ENCODE measurements at regions not wholly inside any gene's neighbourhood (a gene's known extent, or its start where the extent isn't known, plus 50 kb on each side); places are given as distances from the start of the nearest gene placed in this dataset.

DNA sequence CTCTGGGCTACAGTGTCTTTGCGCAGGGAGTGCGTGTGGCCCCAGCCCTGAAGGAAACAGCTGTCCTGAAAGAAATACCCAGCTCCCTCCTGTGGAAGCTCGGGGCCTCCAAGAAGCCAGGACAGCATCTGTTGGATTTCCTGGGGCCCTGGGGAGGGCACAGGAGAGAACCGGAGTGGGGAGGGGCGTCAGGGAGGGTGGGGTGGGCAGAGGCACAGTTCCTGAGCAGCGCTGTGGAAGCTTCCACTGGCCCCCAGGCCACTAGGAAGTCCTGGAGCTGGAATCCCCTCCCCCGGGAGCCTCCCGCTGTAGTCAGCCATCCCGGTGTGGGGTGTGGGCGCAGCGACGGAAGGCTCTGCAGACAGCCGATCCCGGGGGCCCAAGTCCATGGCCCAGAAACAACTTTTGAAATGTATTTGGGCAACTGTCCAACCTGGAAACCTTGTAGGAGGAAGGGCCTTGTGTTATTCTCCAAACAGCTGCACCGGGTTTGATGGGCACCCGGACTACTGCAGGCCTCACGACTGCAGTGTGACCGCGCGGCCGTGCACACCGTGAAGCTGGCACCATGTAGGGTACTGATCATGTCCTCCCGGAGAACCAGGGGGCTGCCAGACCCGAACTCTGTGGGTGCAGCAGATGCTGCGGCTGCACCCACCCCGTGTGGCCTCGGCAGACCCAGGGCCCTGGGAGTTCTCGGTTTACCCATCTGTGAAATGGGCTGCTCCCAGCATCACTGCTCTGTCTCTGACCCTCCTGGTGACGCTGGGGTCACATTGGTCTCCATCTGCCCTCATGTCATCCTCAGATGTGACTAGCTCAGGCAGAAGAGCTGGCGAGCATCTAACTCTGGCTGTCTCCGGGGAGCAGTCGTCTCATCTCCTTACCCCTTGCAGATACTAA lies 68.5 kb upstream of the HMX1 start:
- no peak for DNase-seq (ENCODE audit: low read depth)
- TF ChIP-seq, protein P1, sequence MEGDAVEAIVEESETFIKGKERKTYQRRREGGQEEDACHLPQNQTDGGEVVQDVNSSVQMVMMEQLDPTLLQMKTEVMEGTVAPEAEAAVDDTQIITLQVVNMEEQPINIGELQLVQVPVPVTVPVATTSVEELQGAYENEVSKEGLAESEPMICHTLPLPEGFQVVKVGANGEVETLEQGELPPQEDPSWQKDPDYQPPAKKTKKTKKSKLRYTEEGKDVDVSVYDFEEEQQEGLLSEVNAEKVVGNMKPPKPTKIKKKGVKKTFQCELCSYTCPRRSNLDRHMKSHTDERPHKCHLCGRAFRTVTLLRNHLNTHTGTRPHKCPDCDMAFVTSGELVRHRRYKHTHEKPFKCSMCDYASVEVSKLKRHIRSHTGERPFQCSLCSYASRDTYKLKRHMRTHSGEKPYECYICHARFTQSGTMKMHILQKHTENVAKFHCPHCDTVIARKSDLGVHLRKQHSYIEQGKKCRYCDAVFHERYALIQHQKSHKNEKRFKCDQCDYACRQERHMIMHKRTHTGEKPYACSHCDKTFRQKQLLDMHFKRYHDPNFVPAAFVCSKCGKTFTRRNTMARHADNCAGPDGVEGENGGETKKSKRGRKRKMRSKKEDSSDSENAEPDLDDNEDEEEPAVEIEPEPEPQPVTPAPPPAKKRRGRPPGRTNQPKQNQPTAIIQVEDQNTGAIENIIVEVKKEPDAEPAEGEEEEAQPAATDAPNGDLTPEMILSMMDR (IDR thresholded peaks at IDR 0.05; ENCODE audit: insufficient read depth, low read length, poor library complexity, severe bottlenecking), result no peak
- H3K36me3 ChIP-seq (ENCODE audit: control insufficient read depth, insufficient read depth, low read length), result no peaks in the 10 kb centered on the region
- no peaks in the 10 kb centered on the region for H3K27me3 ChIP-seq (ENCODE audit: control insufficient read depth, insufficient read depth, low read length)
- H3K4me3 ChIP-seq (ENCODE audit: low read depth, low read length), result no peak overlapping the region

DNA sequence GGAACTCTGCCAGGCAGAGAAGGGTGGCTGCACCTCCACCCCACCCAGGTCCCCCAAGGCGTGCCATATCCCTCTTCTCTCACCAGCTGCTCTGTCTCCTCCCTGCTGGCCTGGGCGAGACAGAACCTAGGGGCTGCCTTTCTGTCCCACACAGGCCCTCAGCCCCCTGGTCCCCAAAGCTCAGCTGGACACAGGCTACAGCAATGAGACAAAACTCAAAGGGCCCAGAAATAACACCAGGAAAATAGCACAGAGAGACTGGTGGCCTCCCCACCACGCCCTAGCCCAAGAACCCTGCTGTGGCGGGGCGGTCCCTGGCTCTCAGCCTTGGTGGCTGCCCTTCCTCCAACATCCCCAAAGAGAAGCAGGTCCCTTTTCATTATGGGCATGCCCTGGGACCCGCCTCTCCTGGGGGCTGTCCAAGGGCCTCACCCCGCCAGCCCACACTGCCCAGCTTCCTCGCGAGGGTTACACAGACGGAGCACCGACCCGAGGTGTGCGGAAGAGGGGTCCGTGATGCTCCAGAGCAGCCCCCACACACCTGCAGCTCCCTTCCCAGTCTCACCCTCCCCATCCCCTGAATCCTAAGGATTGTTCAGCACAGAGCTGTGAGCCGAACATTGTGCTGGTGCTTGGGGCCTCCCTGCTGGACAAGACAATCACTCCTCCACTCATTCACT lies 67.7 kb upstream of the HMX1 start:
- no peak for DNase-seq (ENCODE audit: low read depth)
- no peaks in the 10 kb centered on the region for H3K36me3 ChIP-seq (ENCODE audit: control insufficient read depth, insufficient read depth, low read length)
- no peaks in the 10 kb centered on the region for H3K27me3 ChIP-seq (ENCODE audit: control insufficient read depth, insufficient read depth, low read length)
- TF ChIP-seq, protein P1 (IDR thresholded peaks at IDR 0.05; ENCODE audit: insufficient read depth, low read length, poor library complexity, severe bottlenecking), result no peak
- no peak overlapping the region for H3K4me3 ChIP-seq (ENCODE audit: low read depth, low read length)

GRCh38 chr4:8938623-8939022 lies 67.0 kb upstream of the HMX1 start:
- no peak overlapping the region for H3K4me3 ChIP-seq (ENCODE audit: low read depth, low read length)
- no peaks in the 10 kb centered on the region for H3K36me3 ChIP-seq (ENCODE audit: control insufficient read depth, insufficient read depth, low read length)
- H3K27me3 ChIP-seq (ENCODE audit: control insufficient read depth, insufficient read depth, low read length), result no peaks in the 10 kb centered on the region
- no peak for DNase-seq (ENCODE audit: low read depth)
- TF ChIP-seq, protein P1 (IDR thresholded peaks at IDR 0.05; ENCODE audit: insufficient read depth, low read length, poor library complexity, severe bottlenecking), result no peak

DNA sequence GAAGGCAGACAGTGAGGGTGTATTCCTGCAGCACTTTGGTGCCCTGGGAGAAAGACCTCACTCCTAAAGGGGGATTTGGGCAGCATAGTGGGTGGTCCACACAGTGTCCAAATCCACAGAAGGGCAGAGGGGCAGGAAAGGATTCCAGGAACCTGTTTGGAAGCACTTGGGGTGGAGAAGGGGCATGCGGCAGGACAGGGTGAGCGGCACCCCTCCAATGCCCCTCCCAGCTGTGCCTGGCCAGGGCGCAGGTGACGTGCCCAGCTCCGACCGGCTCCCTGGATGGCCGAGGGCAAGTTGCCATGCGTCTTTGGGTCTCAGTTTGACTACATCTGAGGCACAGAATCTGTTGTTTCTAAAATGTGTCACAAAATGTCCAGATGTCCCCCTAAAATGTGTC lies 66.5 kb upstream of the HMX1 start:
- TF ChIP-seq, protein P1 (IDR thresholded peaks at IDR 0.05; ENCODE audit: insufficient read depth, low read length, poor library complexity, severe bottlenecking), result no peak
- DNase-seq (ENCODE audit: low read depth), result no peak

GRCh38 chr4:8932884-8933283 lies 61.2 kb upstream of the HMX1 start:
- no peaks in the 10 kb centered on the region for H3K36me3 ChIP-seq (ENCODE audit: control insufficient read depth, insufficient read depth, low read length)
- TF ChIP-seq, protein P1 (IDR thresholded peaks at IDR 0.05; ENCODE audit: insufficient read depth, low read length, poor library complexity, severe bottlenecking), result no peak
- DNase-seq (ENCODE audit: low read depth), result no peak
- H3K4me3 ChIP-seq (ENCODE audit: low read depth, low read length), result no peak overlapping the region
- H3K27me3 ChIP-seq (ENCODE audit: control insufficient read depth, insufficient read depth, low read length), result no peaks in the 10 kb centered on the region

More for the DNA sequence above, 66.5 kb upstream of the HMX1 start:
- Histone ChIP-seq H3K4me3 (ENCODE audit: low read depth, low read length) (no peak overlapping the region), H3K36me3 (ENCODE audit: control insufficient read depth, insufficient read depth, low read length) (no peaks in the 10 kb centered on the region), H3K27me3 (ENCODE audit: control insufficient read depth, insufficient read depth, low read length) (no peaks in the 10 kb centered on the region)

Measured in kidney epithelial cell (primary cell).